HG02884 (cell line): ENCODE measurements at regions not wholly inside any gene's neighbourhood (a gene's known extent, or its start where the extent isn't known, plus 50 kb on each side); places are given as distances from the start of the nearest gene placed in this dataset.

Experiments
- ATAC-seq: cut with Tn5 transposase; IDR thresholded peaks from one replicate; pipeline ENCODE4 v1.9.1; 2021; ENCODE audit warnings: mild to moderate bottlenecking, moderate library complexity; ENCODE audit not compliant: unreplicated experiment

GRCh38 chr2:146238254-146238966, 1606.4 kb upstream of the ACVR2A start:
- no peak for ATAC-seq

GRCh38 chr2:146235158-146235557, 1609.7 kb upstream of the ACVR2A start:
- no peak for ATAC-seq

GRCh38 chr2:146229508-146230155, 1615.2 kb upstream of the ACVR2A start:
- no peak for ATAC-seq

GRCh38 chr2:146228466-146229058, 1616.3 kb upstream of the ACVR2A start:
- peak; percentile 77 for ATAC-seq

GRCh38 chr2:146228020-146228393, 1616.8 kb upstream of the ACVR2A start:
- peak; percentile 40 for ATAC-seq

GRCh38 chr2:146227152-146228019, 1617.4 kb upstream of the ACVR2A start:
- ATAC-seq, result peak; percentile 32

- no peak for ATAC-seq
Measured at GRCh38 chr2:146226077-146226476, 1618.8 kb upstream of the ACVR2A start.

- ATAC-seq, result no peak
Measured at GRCh38 chr2:146221826-146222225, 1623.0 kb upstream of the ACVR2A start.

GRCh38 chr2:146220957-146221356, 1623.9 kb upstream of the ACVR2A start:
- ATAC-seq, result no peak

- no peak for ATAC-seq
Measured at GRCh38 chr2:146214394-146214929, 1630.4 kb upstream of the ACVR2A start.

GRCh38 chr2:146213674-146214073, 1631.2 kb upstream of the ACVR2A start:
- ATAC-seq, result no peak

- ATAC-seq, result no peak
Measured at GRCh38 chr2:146212602-146213001, 1632.2 kb upstream of the ACVR2A start.

GRCh38 chr2:146209842-146210275, 1635.0 kb upstream of the ACVR2A start:
- ATAC-seq, result peak; percentile 66

GRCh38 chr2:146207901-146208300, 1636.9 kb upstream of the ACVR2A start:
- ATAC-seq, result no peak

- ATAC-seq, result no peak
Measured at GRCh38 chr2:146207417-146207816, 1637.4 kb upstream of the ACVR2A start.

- ATAC-seq, result no peak
Measured at GRCh38 chr2:146203064-146203624, 1641.7 kb upstream of the ACVR2A start.

GRCh38 chr2:146193619-146194018, 1651.2 kb upstream of the ACVR2A start:
- no peak for ATAC-seq

GRCh38 chr2:146189541-146189940, 1655.3 kb upstream of the ACVR2A start:
- no peak for ATAC-seq

GRCh38 chr2:146173934-146174333, 1654.0 kb upstream of the ZEB2 start:
- no peak for ATAC-seq

- ATAC-seq, result no peak
Measured at GRCh38 chr2:146161256-146161882, 1641.5 kb upstream of the ZEB2 start.
